RPMI8226 (cell line): ENCODE measurements at regions not wholly inside any gene's neighbourhood (a gene's known extent, or its start where the extent isn't known, plus 50 kb on each side); places are given as distances from the start of the nearest gene placed in this dataset.
A peak's percentile ranks its signal among the peaks of the same experiment; 100 is the strongest.

Experiments used
- DNase-seq: peaks from one replicate; pipeline ENCODE4 v3.0.0-alpha.2; 2015

GRCh38 chr11:19355601-19356000 is 114.9 kb upstream of the E2F8 start:
- DNase-seq, result no peak

GRCh38 chr11:19353287-19353850 is 112.6 kb upstream of the E2F8 start:
- no peak for DNase-seq

- no peak for DNase-seq
Observed at GRCh38 chr11:19352771-19353160, 112.0 kb upstream of the E2F8 start.

- DNase-seq, result no peak
Observed at GRCh38 chr11:19352072-19352770, 111.5 kb upstream of the E2F8 start.

GRCh38 chr11:19351426-19351825 is 110.7 kb upstream of the E2F8 start:
- DNase-seq, result no peak

GRCh38 chr11:19350160-19350559 is 109.4 kb upstream of the E2F8 start:
- DNase-seq, result no peak

- no peak for DNase-seq
Observed at GRCh38 chr11:19349340-19350025, 108.7 kb upstream of the E2F8 start.

- DNase-seq, result no peak
Observed at GRCh38 chr11:19347911-19348310, 107.2 kb upstream of the E2F8 start.

- DNase-seq, result peak; percentile 59
Observed at GRCh38 chr11:19345848-19346681, 105.3 kb upstream of the E2F8 start.

- peak; percentile 68 for DNase-seq
Observed at GRCh38 chr11:19345519-19345847, 104.7 kb upstream of the E2F8 start.

- peak; percentile 66 for DNase-seq
Observed at GRCh38 chr11:19344661-19345518, 104.1 kb upstream of the E2F8 start.

- no peak for DNase-seq
Observed at GRCh38 chr11:19342036-19342435, 101.3 kb upstream of the E2F8 start.

- DNase-seq, result no peak
Observed at GRCh38 chr11:19338375-19338774, 97.6 kb upstream of the E2F8 start.

- no peak for DNase-seq
Observed at GRCh38 chr11:19337779-19338178, 97.0 kb upstream of the E2F8 start.

GRCh38 chr11:19336331-19336730 is 95.6 kb upstream of the E2F8 start:
- DNase-seq, result no peak

- DNase-seq, result no peak
Observed at GRCh38 chr11:19332476-19332875, 91.7 kb upstream of the E2F8 start.

- no peak for DNase-seq
Observed at GRCh38 chr11:19330416-19330815, 89.7 kb upstream of the E2F8 start.

- DNase-seq, result no peak
Observed at GRCh38 chr11:19329970-19330369, 89.2 kb upstream of the E2F8 start.

- no peak for DNase-seq
Observed at GRCh38 chr11:19328586-19329311, 88.0 kb upstream of the E2F8 start.

GRCh38 chr11:19327280-19327679 is 86.5 kb upstream of the E2F8 start:
- no peak for DNase-seq

- DNase-seq, result no peak
Observed at GRCh38 chr11:19326499-19326898, 85.8 kb upstream of the E2F8 start.

- DNase-seq, result no peak
Observed at GRCh38 chr11:19323502-19323901, 82.8 kb upstream of the E2F8 start.
